Activated gamma-delta T cell treated with Interleukin-2 at 50 U/mL for 16 hours (primary cell): ENCODE measurements at regions not wholly inside any gene's neighbourhood (a gene's known extent, or its start where the extent isn't known, plus 50 kb on each side); places are given as distances from the start of the nearest gene placed in this dataset.
"Not testable (repeated sequence)": the region's sequence is repeated elsewhere in the genome, so short reads cannot be mapped to it uniquely, and the experiment has no call there.

Source experiments
- DNase-seq: peaks from one replicate; pipeline ENCODE4 v3.0.0-alpha.2; 2020

- no peak for DNase-seq
Observed at GRCh38 chrX:124720532-124720931, 374.2 kb downstream of the SH2D1A start.

GRCh38 chrX:124725502-124725901, 379.1 kb downstream of the SH2D1A start:
- DNase-seq: no peak

- no peak for DNase-seq
Observed at GRCh38 chrX:124726292-124726691, 379.9 kb downstream of the SH2D1A start.

GRCh38 chrX:124726881-124727280, 380.5 kb downstream of the SH2D1A start:
- no peak for DNase-seq

- DNase-seq: peak; percentile 63
Observed at GRCh38 chrX:124736553-124737270, 390.3 kb downstream of the SH2D1A start.

- no peak for DNase-seq
Observed at GRCh38 chrX:124737771-124738170, 391.4 kb downstream of the SH2D1A start.

GRCh38 chrX:124747295-124747694, 400.9 kb downstream of the SH2D1A start:
- no peak for DNase-seq

- DNase-seq: no peak
Observed at GRCh38 chrX:124764354-124764753, 418.0 kb downstream of the SH2D1A start.

- no peak for DNase-seq
Observed at GRCh38 chrX:124769166-124769565, 422.8 kb downstream of the SH2D1A start.

- DNase-seq: no peak
Observed at GRCh38 chrX:124771292-124771691, 424.9 kb downstream of the SH2D1A start.

- DNase-seq: not testable (repeated sequence)
Observed at GRCh38 chrX:124788253-124788652, 441.9 kb downstream of the SH2D1A start.

- not testable (repeated sequence) for DNase-seq
Observed at GRCh38 chrX:124789874-124790273, 443.5 kb downstream of the SH2D1A start.

GRCh38 chrX:124791492-124792095, 445.2 kb downstream of the SH2D1A start:
- no peak for DNase-seq

- DNase-seq: no peak
Observed at GRCh38 chrX:124796989-124797388, 450.6 kb downstream of the SH2D1A start.

GRCh38 chrX:124804962-124805361, 458.6 kb downstream of the SH2D1A start:
- no peak for DNase-seq

GRCh38 chrX:124805486-124805885, 459.1 kb downstream of the SH2D1A start:
- no peak for DNase-seq

GRCh38 chrX:124814106-124814505, 467.7 kb downstream of the SH2D1A start:
- no peak for DNase-seq

GRCh38 chrX:124818033-124818432, 471.7 kb downstream of the SH2D1A start:
- no peak for DNase-seq

- no peak for DNase-seq
Observed at GRCh38 chrX:124818764-124819163, 472.4 kb downstream of the SH2D1A start.

GRCh38 chrX:124820738-124821137, 474.4 kb downstream of the SH2D1A start:
- DNase-seq: no peak

- no peak for DNase-seq
Observed at GRCh38 chrX:124827258-124827845, 481.0 kb downstream of the SH2D1A start.

- DNase-seq: no peak
Observed at GRCh38 chrX:124829930-124830329, 483.6 kb downstream of the SH2D1A start.

- no peak for DNase-seq
Observed at GRCh38 chrX:124836786-124837185, 482.9 kb upstream of the TEX13C start.

- no peak for DNase-seq
Observed at GRCh38 chrX:124842205-124842604, 477.5 kb upstream of the TEX13C start.
